Retinal pigment epithelial cell (primary cell): ENCODE measurements at regions not wholly inside any gene's neighbourhood (a gene's known extent, or its start where the extent isn't known, plus 50 kb on each side); places are given as distances from the start of the nearest gene placed in this dataset.

Source experiments
- DNase-seq: peaks from one replicate; pipeline ENCODE4 v3.0.0-alpha.2; 2010; ENCODE audit warnings: low read depth
- H3K4me3 ChIP-seq: 2 replicates; pipeline ENCODE4 v1.5.1; 2011; ENCODE audit warnings: mild to moderate bottlenecking, low read length, control low read depth, moderate library complexity
- CTCF ChIP-seq: conservative IDR thresholded peaks from 2 replicates; pipeline ENCODE4 v1.5.1; 2011; ENCODE audit warnings: low read depth, low read length, control low read depth, inconsistent platforms

GRCh38 chr14:54177641-54178621 is 218.9 kb upstream of the CDKN3 start:
- DNase-seq = no peak
- no peak overlapping the region for H3K4me3 ChIP-seq
- TF ChIP-seq CTCF = no peak

- H3K4me3 ChIP-seq = no peak overlapping the region
- no peak for DNase-seq
- TF ChIP-seq CTCF = no peak
Observed at GRCh38 chr14:54182419-54183045, 214.3 kb upstream of the CDKN3 start.

GRCh38 chr14:54186821-54187763 is 209.7 kb upstream of the CDKN3 start:
- no peak overlapping the region for H3K4me3 ChIP-seq
- DNase-seq = no peak
- TF ChIP-seq CTCF = no peak

GRCh38 chr14:54188064-54188666 is 208.6 kb upstream of the CDKN3 start:
- no peak for TF ChIP-seq CTCF
- H3K4me3 ChIP-seq = no peak overlapping the region
- DNase-seq = peak; percentile 60

- TF ChIP-seq CTCF = no peak
- H3K4me3 ChIP-seq = no peak overlapping the region
- DNase-seq = no peak
Observed at GRCh38 chr14:54189333-54189732, 207.5 kb upstream of the CDKN3 start.

GRCh38 chr14:54189748-54190354 is 207.0 kb upstream of the CDKN3 start:
- no peak for TF ChIP-seq CTCF
- H3K4me3 ChIP-seq = no peak overlapping the region
- DNase-seq = peak; percentile 54
